Epithelial cell of proximal tubule (primary cell): ENCODE measurements at regions not wholly inside any gene's neighbourhood (a gene's known extent, or its start where the extent isn't known, plus 50 kb on each side); places are given as distances from the start of the nearest gene placed in this dataset.

Experiments used
- DNase-seq: peaks from one replicate; pipeline ENCODE4 v3.0.0-alpha.2; 2011; ENCODE audit warnings: low read depth
- H3K4me3 ChIP-seq: 2 replicates; pipeline ENCODE4 v1.5.1; 2011; ENCODE audit warnings: low read depth, mild to moderate bottlenecking, low read length
- CTCF ChIP-seq: conservative IDR thresholded peaks from 2 replicates; pipeline ENCODE4 v1.5.1; 2012; ENCODE audit warnings: low read depth, mild to moderate bottlenecking, low read length

GRCh38 chr11:104402812-104403521, 239.0 kb upstream of the PDGFD start:
- no peak for TF ChIP-seq CTCF
- no peak for DNase-seq
- no peak overlapping the region for H3K4me3 ChIP-seq

- no peak overlapping the region for H3K4me3 ChIP-seq
- no peak for TF ChIP-seq CTCF
- no peak for DNase-seq
Observed at GRCh38 chr11:104394508-104394907, 230.6 kb upstream of the PDGFD start.

- no peak for TF ChIP-seq CTCF
- peak; percentile 89 for DNase-seq
- no peak overlapping the region for H3K4me3 ChIP-seq
Observed at GRCh38 chr11:104390651-104391050, 226.7 kb upstream of the PDGFD start.

- TF ChIP-seq CTCF = no peak
- no peak for DNase-seq
- H3K4me3 ChIP-seq = no peak overlapping the region
Observed at GRCh38 chr11:104385884-104386283, 221.9 kb upstream of the PDGFD start.

- TF ChIP-seq CTCF = no peak
- no peak overlapping the region for H3K4me3 ChIP-seq
- DNase-seq = no peak
Observed at GRCh38 chr11:104380358-104380757, 216.4 kb upstream of the PDGFD start.

GRCh38 chr11:104372111-104372510, 208.2 kb upstream of the PDGFD start:
- DNase-seq = no peak
- TF ChIP-seq CTCF = no peak
- no peak overlapping the region for H3K4me3 ChIP-seq

- TF ChIP-seq CTCF = no peak
- DNase-seq = no peak
- H3K4me3 ChIP-seq = no peak overlapping the region
Observed at GRCh38 chr11:104370478-104370877, 206.5 kb upstream of the PDGFD start.
